Nephron (organoid): ENCODE measurements at regions not wholly inside any gene's neighbourhood (a gene's known extent, or its start where the extent isn't known, plus 50 kb on each side); places are given as distances from the start of the nearest gene placed in this dataset.
A peak's percentile ranks its signal among the peaks of the same experiment; 100 is the strongest.

Experiments
- H3K27ac Mint-ChIP-seq, 3 experiments: 2 replicates each; pipeline ENCODE4 v1.8.0; 2020; ENCODE audit warnings: mixed read lengths in 3 of 3, mild to moderate bottlenecking in 2 of 3, moderate library complexity in 1 of 3
- H3K27me3 Mint-ChIP-seq: 2 replicates; pipeline ENCODE4 v1.8.0; 2021; ENCODE audit warnings: low read depth, mild to moderate bottlenecking, moderate library complexity, mixed read lengths
- H3K36me3 Mint-ChIP-seq: 2 replicates; pipeline ENCODE4 v1.8.0; 2020; ENCODE audit warnings: low read depth, mixed read lengths
- H3K4me1 Mint-ChIP-seq: 2 replicates; pipeline ENCODE4 v1.8.0; 2020; ENCODE audit warnings: mixed read lengths
- H3K4me3 Mint-ChIP-seq, 3 experiments: 2 replicates each; pipeline ENCODE4 v1.8.0; 2020; ENCODE audit warnings: mild to moderate bottlenecking in 3 of 3, mixed read lengths in 3 of 3, moderate library complexity in 2 of 3
- H3K9me3 Mint-ChIP-seq: 2 replicates; pipeline ENCODE4 v1.8.0; 2020; ENCODE audit warnings: mixed read lengths
- CTCF ChIP-seq, 3 experiments: fragments of 200-600 bp; sonication (generic); IDR thresholded peaks; one replicate each; pipeline ENCODE4 v1.5.0; 2021; ENCODE audit warnings: antibody characterized with exemption in 3 of 3; ENCODE audit not compliant: unreplicated experiment in 3 of 3

- H3K36me3 Mint-ChIP-seq: no peaks in the 10 kb centered on the region
- H3K9me3 Mint-ChIP-seq: no peaks in the 10 kb centered on the region
- peaks cover 68% of the 10 kb centered on the region for H3K27me3 Mint-ChIP-seq
- no peak for TF ChIP-seq CTCF (IDR thresholded peaks at IDR 0.05; ENCODE audit: unreplicated experiment in 3 of 3)
- H3K4me1 Mint-ChIP-seq: no peaks in the 10 kb centered on the region
- no peak overlapping the region for H3K27ac Mint-ChIP-seq
- H3K4me3 Mint-ChIP-seq: no peak overlapping the region
These were observed 66.2 kb downstream of the IGLL5 start for GRCh38 chr22:22953791-22954190.

GRCh38 chr22:22954656-22955055 lies 67.0 kb downstream of the IGLL5 start:
- peaks cover 68% of the 10 kb centered on the region for H3K27me3 Mint-ChIP-seq
- H3K36me3 Mint-ChIP-seq: no peaks in the 10 kb centered on the region
- no peak overlapping the region for H3K4me3 Mint-ChIP-seq
- no peaks in the 10 kb centered on the region for H3K4me1 Mint-ChIP-seq
- no peak overlapping the region for H3K27ac Mint-ChIP-seq
- no peaks in the 10 kb centered on the region for H3K9me3 Mint-ChIP-seq
- TF ChIP-seq CTCF (IDR thresholded peaks at IDR 0.05; ENCODE audit: unreplicated experiment in 3 of 3): peak; percentile 11 to 46 (median 18)

GRCh38 chr22:22955276-22955798 lies 67.7 kb downstream of the IGLL5 start:
- Mint-ChIP-seq H3K27ac (no peak overlapping the region), H3K4me1 (no peaks in the 10 kb centered on the region), H3K9me3 (no peaks in the 10 kb centered on the region), H3K36me3 (no peaks in the 10 kb centered on the region), H3K4me3 (no peak overlapping the region), H3K27me3 (peaks cover 62% of the 10 kb centered on the region)
- no peak for TF ChIP-seq CTCF (IDR thresholded peaks at IDR 0.05; ENCODE audit: unreplicated experiment in 3 of 3)

GRCh38 chr22:22955866-22956535 lies 68.4 kb downstream of the IGLL5 start:
- H3K4me3 Mint-ChIP-seq: no peak overlapping the region
- TF ChIP-seq CTCF (IDR thresholded peaks at IDR 0.05; ENCODE audit: unreplicated experiment in 3 of 3): peak; percentile 79 to 86 (median 80)
- no peaks in the 10 kb centered on the region for H3K4me1 Mint-ChIP-seq
- H3K9me3 Mint-ChIP-seq: peaks cover 5% of the 10 kb centered on the region
- no peaks in the 10 kb centered on the region for H3K36me3 Mint-ChIP-seq
- peaks cover 58% of the 10 kb centered on the region for H3K27me3 Mint-ChIP-seq
- no peak overlapping the region for H3K27ac Mint-ChIP-seq

GRCh38 chr22:22957090-22957489 lies 69.5 kb downstream of the IGLL5 start:
- TF ChIP-seq CTCF (IDR thresholded peaks at IDR 0.05; ENCODE audit: unreplicated experiment in 3 of 3): no peak
- Mint-ChIP-seq H3K27me3 (peaks cover 52% of the 10 kb centered on the region), H3K36me3 (peaks cover 4% of the 10 kb centered on the region), H3K4me3 (no peak overlapping the region), H3K27ac (no peak overlapping the region), H3K4me1 (no peaks in the 10 kb centered on the region), H3K9me3 (peaks cover 15% of the 10 kb centered on the region)

GRCh38 chr22:22958621-22959020 lies 71.0 kb downstream of the IGLL5 start:
- Mint-ChIP-seq H3K27ac (no peak overlapping the region), H3K36me3 (peaks cover 4% of the 10 kb centered on the region), H3K4me3 (no peak overlapping the region), H3K27me3 (peaks cover 39% of the 10 kb centered on the region), H3K4me1 (no peaks in the 10 kb centered on the region), H3K9me3 (peaks cover 19% of the 10 kb centered on the region)
- no peak for TF ChIP-seq CTCF (IDR thresholded peaks at IDR 0.05; ENCODE audit: unreplicated experiment in 3 of 3)
